Adrenal gland (tissue), 5 donors: ENCODE measurements at regions not wholly inside any gene's neighbourhood (a gene's known extent, or its start where the extent isn't known, plus 50 kb on each side); places are given as distances from the start of the nearest gene placed in this dataset.

Source experiments
- CTCF ChIP-seq, 6 experiments: fragments of 450-650 bp in 4 of 6; fragments of 200-600 bp in 2 of 6; sonication (generic) in 1 of 6; IDR thresholded peaks; 1 replicate in 5 of 6; 2 replicates in 1 of 6; pipeline versions ENCODE4 v1.5.1 to v1.8.0; 2016 to 2021; ENCODE audit warnings: antibody characterized with exemption in 6 of 6, mild to moderate bottlenecking in 2 of 6, moderate library complexity in 1 of 6
- POLR2A ChIP-seq, 2 donors: fragments of 450-650 bp; IDR thresholded peaks; one replicate each; pipeline ENCODE4 v1.6.1; 2017; ENCODE audit warnings: antibody characterized with exemption in 2 of 2, mild to moderate bottlenecking in 2 of 2, moderate library complexity in 1 of 2
- donor health status: DM: no; HTN: no; CAD: no.

GRCh38 chr15:98513428-98513986 lies 134.8 kb upstream of the IGF1R start:
- no peak for TF ChIP-seq CTCF (IDR thresholded peaks at IDR 0.05)
- TF ChIP-seq POLR2A (IDR thresholded peaks at IDR 0.05), result no peak
